BLaER1 treated with 17β-estradiol and CSF1 and Interleukin-3, amounts not matched to agents 10 nM and 100 nM (cell line): ENCODE measurements at regions not wholly inside any gene's neighbourhood (a gene's known extent, or its start where the extent isn't known, plus 50 kb on each side); places are given as distances from the start of the nearest gene placed in this dataset.

Source experiments
- H3K27ac ChIP-seq, 11 experiments: shearing (Covaris generic); formaldehyde crosslinking; 2 replicates each; pipeline ENCODE4 v1.8.1; 2022
- H3K27me3 ChIP-seq, 11 experiments: shearing (Covaris generic); formaldehyde crosslinking; 2 replicates each; pipeline ENCODE4 v1.8.1; 2022
- H3K36me3 ChIP-seq, 11 experiments: shearing (Covaris generic); formaldehyde crosslinking; 2 replicates each; pipeline ENCODE4 v1.8.1; 2022
- H3K4me1 ChIP-seq, 10 experiments: shearing (Covaris generic); formaldehyde crosslinking; 2 replicates each; pipeline ENCODE4 v1.8.1; 2022
- H3K4me2 ChIP-seq, 11 experiments: shearing (Covaris generic); formaldehyde crosslinking; 2 replicates each; pipeline ENCODE4 v1.8.1; 2022
- H3K4me3 ChIP-seq, 10 experiments: shearing (Covaris generic); formaldehyde crosslinking; 2 replicates each; pipeline ENCODE4 v1.8.1; 2022
- H3K9ac ChIP-seq, 11 experiments: shearing (Covaris generic); formaldehyde crosslinking; 2 replicates each; pipeline ENCODE4 v1.8.1; 2022
- H3K9me3 ChIP-seq, 11 experiments: shearing (Covaris generic); formaldehyde crosslinking; replicated peaks in 1 of 11; 2 replicates each; pipeline ENCODE4 v1.8.1; 2022
- H4K20me1 ChIP-seq, 11 experiments: shearing (Covaris generic); formaldehyde crosslinking; 2 replicates each; pipeline ENCODE4 v1.8.1; 2022
- Cebpa-rat ChIP-seq, 11 experiments: shearing (Covaris generic); IDR thresholded peaks; 2 replicates each; pipeline ENCODE4 v1.8.1; 2022

- no peak overlapping the region for H3K4me3 ChIP-seq
- peaks cover 0 to 35% (median 24%) of the 10 kb centered on the region in 10 experiments; a peak in 17 of 20 replicates for H3K4me1 ChIP-seq
- H3K9ac ChIP-seq: no peak overlapping the region; a peak in 1 of 22 replicates
- no peaks in the 10 kb centered on the region for H3K27me3 ChIP-seq
- H4K20me1 ChIP-seq: no peaks in the 10 kb centered on the region
- peak overlapping the region in 7 of 11 experiments; percentile 5 to 75 (median 42); a peak in 12 of 22 replicates for H3K4me2 ChIP-seq
- no peaks in the 10 kb centered on the region; a peak in 1 of 22 replicates for H3K9me3 ChIP-seq
- no peak for TF ChIP-seq Cebpa-rat (IDR thresholded peaks at IDR 0.05)
- H3K27ac ChIP-seq: peak overlapping the region in 9 of 11 experiments; percentile 54 to 83 (median 70); a peak in 17 of 22 replicates
- no peaks in the 10 kb centered on the region for H3K36me3 ChIP-seq
These were observed 92.8 kb downstream of the TRIB2 start for GRCh38 chr2:12809526-12809925.

GRCh38 chr2:12811916-12812315, 95.2 kb downstream of the TRIB2 start:
- Histone ChIP-seq H3K9ac (no peak overlapping the region), H3K4me3 (no peak overlapping the region), H4K20me1 (no peaks in the 10 kb centered on the region), H3K4me2 (no peak overlapping the region), H3K27me3 (no peaks in the 10 kb centered on the region), H3K4me1 (peaks cover 0 to 44% (median 24%) of the 10 kb centered on the region in 10 experiments; a peak in 17 of 20 replicates), H3K9me3 (no peaks in the 10 kb centered on the region; a peak in 1 of 22 replicates), H3K36me3 (no peaks in the 10 kb centered on the region), H3K27ac (no peak overlapping the region)
- TF ChIP-seq Cebpa-rat (IDR thresholded peaks at IDR 0.05): no peak

- H3K9me3 ChIP-seq: no peaks in the 10 kb centered on the region; a peak in 1 of 22 replicates
- no peaks in the 10 kb centered on the region for H3K27me3 ChIP-seq
- H3K4me3 ChIP-seq: no peak overlapping the region
- H3K9ac ChIP-seq: no peak overlapping the region
- no peak for TF ChIP-seq Cebpa-rat (IDR thresholded peaks at IDR 0.05)
- no peak overlapping the region for H3K27ac ChIP-seq
- no peaks in the 10 kb centered on the region for H4K20me1 ChIP-seq
- H3K4me2 ChIP-seq: no peak overlapping the region
- H3K4me1 ChIP-seq: peaks cover 0 to 43% (median 20%) of the 10 kb centered on the region in 10 experiments; a peak in 17 of 20 replicates
- no peaks in the 10 kb centered on the region for H3K36me3 ChIP-seq
These were observed 96.4 kb downstream of the TRIB2 start for GRCh38 chr2:12813166-12813565.

GRCh38 chr2:12816379-12817306, 99.9 kb downstream of the TRIB2 start:
- Histone ChIP-seq H3K4me1 (peaks cover 0 to 46% (median 21%) of the 10 kb centered on the region in 10 experiments; a peak in 17 of 20 replicates), H3K4me2 (peak overlapping the region in 2 of 11 experiments; percentile 8 to 63; a peak in 3 of 22 replicates), H3K27me3 (no peaks in the 10 kb centered on the region), H3K4me3 (no peak overlapping the region), H3K9ac (no peak overlapping the region), H3K27ac (peak overlapping the region in 1 of 11 experiments; percentile 22; a peak in 3 of 22 replicates), H3K36me3 (no peaks in the 10 kb centered on the region), H4K20me1 (no peaks in the 10 kb centered on the region), H3K9me3 (no peaks in the 10 kb centered on the region; a peak in 1 of 22 replicates)
- no peak for TF ChIP-seq Cebpa-rat (IDR thresholded peaks at IDR 0.05)

GRCh38 chr2:12817870-12818269, 101.1 kb downstream of the TRIB2 start:
- H3K9me3 ChIP-seq: no peaks in the 10 kb centered on the region; a peak in 1 of 22 replicates
- no peaks in the 10 kb centered on the region for H4K20me1 ChIP-seq
- no peaks in the 10 kb centered on the region for H3K36me3 ChIP-seq
- H3K4me3 ChIP-seq: no peak overlapping the region
- no peak overlapping the region for H3K9ac ChIP-seq
- H3K27ac ChIP-seq: peak overlapping the region in 4 of 11 experiments; percentile 27 to 84 (median 49); a peak in 6 of 22 replicates
- no peaks in the 10 kb centered on the region for H3K27me3 ChIP-seq
- peaks cover 0 to 46% (median 21%) of the 10 kb centered on the region in 10 experiments; a peak in 17 of 20 replicates for H3K4me1 ChIP-seq
- TF ChIP-seq Cebpa-rat (IDR thresholded peaks at IDR 0.05): no peak
- H3K4me2 ChIP-seq: peak overlapping the region in 5 of 11 experiments; percentile 2 to 80 (median 72); a peak in 8 of 22 replicates

- peak overlapping the region in 9 of 11 experiments; percentile 23 to 84 (median 67); a peak in 16 of 22 replicates for H3K27ac ChIP-seq
- no peaks in the 10 kb centered on the region for H3K36me3 ChIP-seq
- peak overlapping the region in 5 of 11 experiments; percentile 15 to 62 (median 52); a peak in 5 of 22 replicates for H3K9ac ChIP-seq
- no peaks in the 10 kb centered on the region for H3K27me3 ChIP-seq
- no peaks in the 10 kb centered on the region for H4K20me1 ChIP-seq
- H3K9me3 ChIP-seq: no peaks in the 10 kb centered on the region; a peak in 1 of 22 replicates
- H3K4me2 ChIP-seq: peak overlapping the region in 9 of 11 experiments; percentile 26 to 80 (median 61); a peak in 17 of 22 replicates
- TF ChIP-seq Cebpa-rat (IDR thresholded peaks at IDR 0.05): no peak
- H3K4me3 ChIP-seq: no peak overlapping the region
- H3K4me1 ChIP-seq: peaks cover 0 to 48% (median 21%) of the 10 kb centered on the region in 10 experiments; a peak in 17 of 20 replicates
These were observed 101.8 kb downstream of the TRIB2 start for GRCh38 chr2:12818416-12819102.

- H3K36me3 ChIP-seq: no peaks in the 10 kb centered on the region
- no peaks in the 10 kb centered on the region; a peak in 1 of 22 replicates for H3K9me3 ChIP-seq
- peak overlapping the region in 7 of 11 experiments; percentile 9 to 62 (median 22); a peak in 8 of 22 replicates for H3K9ac ChIP-seq
- TF ChIP-seq Cebpa-rat (IDR thresholded peaks at IDR 0.05): peak in 3 of 11 experiments; percentile 49 to 50 (median 49); a peak in 3 of 22 replicates
- no peaks in the 10 kb centered on the region for H4K20me1 ChIP-seq
- H3K4me2 ChIP-seq: peak overlapping the region in 10 of 11 experiments; percentile 8 to 80 (median 58); a peak in 20 of 22 replicates
- peak overlapping the region in 10 of 11 experiments; percentile 7 to 84 (median 66); a peak in 20 of 22 replicates for H3K27ac ChIP-seq
- H3K4me1 ChIP-seq: peaks cover 2 to 53% (median 27%) of the 10 kb centered on the region in 10 experiments
- peak overlapping the region in 1 of 10 experiments; percentile 25; a peak in 2 of 20 replicates for H3K4me3 ChIP-seq
- no peaks in the 10 kb centered on the region for H3K27me3 ChIP-seq
These were observed 102.4 kb downstream of the TRIB2 start for GRCh38 chr2:12819103-12819475.

GRCh38 chr2:12819721-12820120, 103.0 kb downstream of the TRIB2 start:
- no peaks in the 10 kb centered on the region for H4K20me1 ChIP-seq
- no peaks in the 10 kb centered on the region for H3K27me3 ChIP-seq
- H3K36me3 ChIP-seq: no peaks in the 10 kb centered on the region
- H3K9me3 ChIP-seq: no peaks in the 10 kb centered on the region; a peak in 1 of 22 replicates
- H3K4me3 ChIP-seq: peak overlapping the region in 1 of 10 experiments; percentile 25; a peak in 1 of 20 replicates
- H3K4me1 ChIP-seq: peaks cover 8 to 59% (median 33%) of the 10 kb centered on the region in 10 experiments
- H3K9ac ChIP-seq: peak overlapping the region in 6 of 11 experiments; percentile 15 to 62 (median 37); a peak in 8 of 22 replicates
- H3K4me2 ChIP-seq: peak overlapping the region; percentile 8 to 80 (median 56); a peak in 19 of 22 replicates
- TF ChIP-seq Cebpa-rat (IDR thresholded peaks at IDR 0.05): peak in 8 of 11 experiments; percentile 20 to 88 (median 62); a peak in 11 of 22 replicates
- H3K27ac ChIP-seq: peak overlapping the region in 10 of 11 experiments; percentile 7 to 84 (median 66); a peak in 19 of 22 replicates
